ENCODE measurements at regions not wholly inside any gene's neighbourhood (a gene's known extent, or its start where the extent isn't known, plus 50 kb on each side); places are given as distances from the start of the nearest gene placed in this dataset.

- Histone ChIP-seq H3K27ac (no peak overlapping the region), H3K9me3 (ENCODE audit: severe bottlenecking) (peaks cover 4% of the 10 kb centered on the region), H3K4me3 (ENCODE audit: low read depth, low read length) (no peak overlapping the region), H3K27me3 (ENCODE audit: insufficient read depth, low read depth, severe bottlenecking) (no peaks in the 10 kb centered on the region), H3K36me3 (no peaks in the 10 kb centered on the region)
- no peak for DNase-seq
- TF ChIP-seq CTCF (IDR thresholded peaks at IDR 0.05; ENCODE audit: low read depth, low read length), result no peak
Observed at GRCh38 chr6:138560130-138560860, 61.0 kb upstream of the NHSL1 start.

- H3K9me3 ChIP-seq (ENCODE audit: severe bottlenecking), result peaks cover 4% of the 10 kb centered on the region
- no peak overlapping the region for H3K4me3 ChIP-seq (ENCODE audit: low read depth, low read length)
- no peak for TF ChIP-seq CTCF (IDR thresholded peaks at IDR 0.05; ENCODE audit: low read depth, low read length)
- no peaks in the 10 kb centered on the region for H3K27me3 ChIP-seq (ENCODE audit: insufficient read depth, low read depth, severe bottlenecking)
- no peak overlapping the region for H3K27ac ChIP-seq
- DNase-seq, result no peak
- no peaks in the 10 kb centered on the region for H3K36me3 ChIP-seq
Observed at GRCh38 chr6:138562691-138563090, 63.4 kb upstream of the NHSL1 start.

- no peak overlapping the region for H3K4me3 ChIP-seq (ENCODE audit: low read depth, low read length)
- no peaks in the 10 kb centered on the region for H3K27me3 ChIP-seq (ENCODE audit: insufficient read depth, low read depth, severe bottlenecking)
- no peak overlapping the region for H3K27ac ChIP-seq
- TF ChIP-seq CTCF (IDR thresholded peaks at IDR 0.05; ENCODE audit: low read depth, low read length), result no peak
- no peak for DNase-seq
- peaks cover 4% of the 10 kb centered on the region for H3K9me3 ChIP-seq (ENCODE audit: severe bottlenecking)
- no peaks in the 10 kb centered on the region for H3K36me3 ChIP-seq
Observed at GRCh38 chr6:138563231-138563630, 63.9 kb upstream of the NHSL1 start.

- TF ChIP-seq CTCF (IDR thresholded peaks at IDR 0.05; ENCODE audit: low read depth, low read length), result no peak
- no peak for DNase-seq
- H3K27ac ChIP-seq, result no peak overlapping the region
- H3K27me3 ChIP-seq (ENCODE audit: insufficient read depth, low read depth, severe bottlenecking), result no peaks in the 10 kb centered on the region
- no peaks in the 10 kb centered on the region; the same call in 1 of the 2 replicates for H3K36me3 ChIP-seq
- H3K4me3 ChIP-seq (ENCODE audit: low read depth, low read length), result no peak overlapping the region
- peaks cover 4% of the 10 kb centered on the region for H3K9me3 ChIP-seq (ENCODE audit: severe bottlenecking)
Observed at GRCh38 chr6:138563650-138564049, 64.4 kb upstream of the NHSL1 start.

- H3K4me3 ChIP-seq (ENCODE audit: low read depth, low read length), result no peak overlapping the region
- H3K9me3 ChIP-seq (ENCODE audit: severe bottlenecking), result peaks cover 4% of the 10 kb centered on the region
- no peak for TF ChIP-seq CTCF (IDR thresholded peaks at IDR 0.05; ENCODE audit: low read depth, low read length)
- DNase-seq, result no peak
- H3K27me3 ChIP-seq (ENCODE audit: insufficient read depth, low read depth, severe bottlenecking), result no peaks in the 10 kb centered on the region
- no peaks in the 10 kb centered on the region; the same call in 1 of the 2 replicates for H3K36me3 ChIP-seq
- H3K27ac ChIP-seq, result no peak overlapping the region
Observed at GRCh38 chr6:138564170-138564721, 65.0 kb upstream of the NHSL1 start.

Data from WERI-Rb-1 (cell line).